Sciatic nerve (tissue), 2 donors: ENCODE measurements at regions not wholly inside any gene's neighbourhood (a gene's known extent, or its start where the extent isn't known, plus 50 kb on each side); places are given as distances from the start of the nearest gene placed in this dataset.
"Not testable (repeated sequence)": the region's sequence is repeated elsewhere in the genome, so short reads cannot be mapped to it uniquely, and the experiment has no call there.

Source experiments
- ATAC-seq: fragments of 200-7000 bp; cut with Tn5 transposase; one replicate; pipeline ENCODE4 v1.9.1; 2020; ENCODE audit warnings: mild to moderate bottlenecking, moderate library complexity
- DNase-seq: peaks from one replicate; pipeline ENCODE4 v3.0.0-alpha.2; 2020; ENCODE audit warnings: low spot score
- intact Hi-C: fragments of 100-400 bp; cut with DNase I; formaldehyde crosslinking; loops from one replicate; pipeline ENCODE4 v1.14.2; 2022
- donor health status: DM: no; HTN: no; CAD: no.
- donor health status: DM: no; HTN: no; CAD: no.

DNA sequence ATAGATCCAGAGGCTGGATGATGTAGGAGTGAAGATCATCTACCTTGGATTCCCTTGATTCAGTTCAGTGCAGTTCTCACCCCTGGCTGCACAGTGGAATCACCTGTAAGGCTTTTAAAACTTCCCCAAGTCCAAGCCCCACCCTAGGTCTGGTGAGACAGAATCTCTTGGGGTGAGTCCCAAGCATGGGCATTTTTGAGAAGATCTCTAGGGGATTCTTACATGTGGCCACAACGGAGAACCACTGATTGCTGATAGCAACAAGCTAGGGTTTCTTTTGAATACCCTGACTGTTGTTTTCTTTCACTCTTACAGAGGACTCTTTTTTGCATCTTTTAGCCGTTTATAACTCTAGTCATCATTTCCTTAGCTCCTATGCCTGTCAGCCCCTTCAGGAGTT, 204.9 kb upstream of the RASGRP1 start:
- intact Hi-C loops = no loop called here
- no peak for DNase-seq
- no peak for ATAC-seq

DNA sequence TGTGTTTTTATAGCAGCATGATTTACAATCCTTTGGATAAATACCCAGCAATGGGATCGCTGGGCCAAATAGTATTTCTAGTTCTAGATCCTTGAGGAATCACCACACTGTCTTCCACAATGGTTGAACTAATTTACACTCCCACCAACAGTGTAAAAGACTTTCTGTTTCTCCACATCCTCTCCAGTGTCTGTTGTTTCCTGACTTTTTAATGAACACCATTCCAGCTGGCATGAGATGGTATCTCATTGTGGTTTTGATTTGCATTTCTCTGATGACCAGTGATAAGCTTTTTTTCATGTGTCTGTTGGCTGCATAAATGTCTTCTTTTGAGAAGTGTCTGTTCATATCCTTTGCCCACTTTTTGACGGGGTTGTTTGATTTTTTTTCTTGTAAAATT, 209.5 kb upstream of the RASGRP1 start:
- ATAC-seq, DNase-seq, intact Hi-C loops: not testable (repeated sequence)

DNA sequence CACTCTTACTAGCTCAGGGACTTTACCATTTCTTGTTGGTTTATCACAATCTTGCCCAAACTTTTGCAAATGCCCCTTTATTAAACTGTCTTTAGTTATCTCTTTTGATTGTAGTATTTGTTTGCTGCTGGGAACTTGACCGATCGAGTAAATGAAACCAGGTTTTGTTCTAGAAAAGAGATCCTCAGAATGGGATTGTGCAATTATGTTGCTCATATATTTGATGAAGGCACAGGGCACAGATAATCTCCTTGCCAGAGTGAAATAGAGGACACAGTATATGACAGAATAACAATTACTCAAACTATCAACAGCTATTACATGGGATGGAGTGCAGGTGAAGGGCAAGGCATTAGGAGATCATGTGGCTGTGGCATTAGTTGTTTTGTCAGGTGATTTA, 216.6 kb upstream of the RASGRP1 start:
- DNase-seq (no peak), ATAC-seq (no peak)
- intact Hi-C loops = no loop called here

DNA sequence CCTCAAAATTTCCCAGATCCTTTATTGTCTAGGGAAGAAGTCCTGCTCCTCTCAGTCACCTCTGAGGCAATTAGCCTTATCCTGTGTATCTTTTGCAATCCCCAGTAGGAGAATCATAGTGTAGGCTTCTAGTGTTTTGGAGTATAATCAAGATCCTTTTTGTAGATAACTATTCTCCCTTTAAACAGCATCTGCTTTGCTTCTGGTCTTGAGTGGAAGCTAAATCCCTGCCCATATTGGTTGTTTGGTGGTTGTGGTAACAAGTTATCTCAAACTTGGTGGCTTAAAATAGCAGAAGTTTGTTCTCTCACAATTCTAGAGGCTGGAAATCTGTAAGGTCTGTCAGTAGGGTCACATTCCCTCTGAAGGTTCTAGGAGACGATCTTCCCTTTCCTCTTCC, 217.5 kb upstream of the RASGRP1 start:
- intact Hi-C loops = no loop called here
- ATAC-seq (no peak), DNase-seq (no peak)

DNA sequence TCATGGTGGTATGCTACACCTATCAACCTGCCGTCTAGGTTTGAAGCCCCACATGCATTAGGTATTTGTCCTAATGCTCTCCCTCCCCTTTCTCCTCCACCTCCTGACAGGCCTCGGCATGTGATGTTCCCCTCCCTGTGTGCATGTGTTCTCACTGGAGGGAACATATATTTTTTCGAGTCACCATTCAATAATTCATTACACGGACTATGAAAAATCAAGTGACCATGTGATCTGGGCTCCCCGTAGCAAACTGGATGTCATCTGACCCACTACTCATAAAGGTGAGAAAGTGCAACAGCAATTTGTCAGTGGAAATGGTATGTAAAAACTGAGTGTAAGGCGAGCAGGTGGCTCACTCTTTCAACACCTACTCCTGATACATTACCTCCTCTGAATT, 224.3 kb upstream of the RASGRP1 start:
- intact Hi-C loops = no loop called here
- no peak for ATAC-seq
- DNase-seq = no peak

DNA sequence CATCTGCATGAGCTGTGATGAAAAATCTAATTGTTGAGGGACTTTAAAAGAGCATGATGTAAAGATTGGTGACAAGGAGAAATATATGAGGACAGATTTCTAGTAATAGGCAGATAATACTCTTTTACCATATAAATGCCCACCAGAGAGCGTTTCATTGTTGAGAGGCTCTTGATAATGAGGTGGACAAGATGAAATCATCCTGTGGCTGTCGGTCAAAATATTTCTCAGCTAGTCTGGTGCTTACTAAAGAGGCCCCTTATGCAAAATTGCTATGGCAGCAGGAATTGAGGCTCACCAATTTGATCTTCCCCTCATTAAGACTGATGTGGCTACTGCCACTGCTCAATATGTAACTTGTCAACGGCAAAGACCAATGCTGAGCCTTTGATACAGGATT, 225.0 kb upstream of the RASGRP1 start:
- no peak for DNase-seq
- intact Hi-C loops = no loop called here
- ATAC-seq = no peak

DNA sequence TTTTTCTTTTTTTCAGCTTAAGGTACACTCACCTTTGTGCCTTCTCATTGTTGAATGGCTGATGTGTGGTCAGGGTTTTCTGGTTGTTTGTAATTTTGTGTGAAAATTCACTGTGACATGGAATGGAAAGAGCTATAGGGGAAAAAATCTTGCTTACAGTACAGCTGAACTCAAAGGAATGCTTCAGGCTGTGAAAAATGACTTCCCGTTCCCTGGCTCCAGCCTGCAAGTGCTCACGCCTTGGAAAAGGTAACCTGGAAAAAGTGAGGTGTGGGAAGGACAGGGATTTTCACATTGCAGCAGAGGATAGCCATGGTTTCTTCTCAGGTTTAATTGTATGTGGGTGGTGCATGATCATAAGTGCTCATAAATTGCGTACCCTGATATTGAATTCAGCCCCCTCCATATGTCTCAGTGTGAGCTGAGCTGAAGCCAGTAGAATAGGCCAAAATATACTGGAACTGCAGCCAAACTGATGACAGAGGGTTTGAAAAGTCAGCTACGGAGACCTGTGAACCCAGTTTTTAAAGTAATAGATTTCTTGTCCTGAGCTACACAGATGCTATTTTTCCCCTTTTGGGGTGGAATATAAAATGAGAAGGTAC, 228.7 kb upstream of the RASGRP1 start:
- ATAC-seq (no peak), DNase-seq (no peak)
- intact Hi-C loops = no loop called here

DNA sequence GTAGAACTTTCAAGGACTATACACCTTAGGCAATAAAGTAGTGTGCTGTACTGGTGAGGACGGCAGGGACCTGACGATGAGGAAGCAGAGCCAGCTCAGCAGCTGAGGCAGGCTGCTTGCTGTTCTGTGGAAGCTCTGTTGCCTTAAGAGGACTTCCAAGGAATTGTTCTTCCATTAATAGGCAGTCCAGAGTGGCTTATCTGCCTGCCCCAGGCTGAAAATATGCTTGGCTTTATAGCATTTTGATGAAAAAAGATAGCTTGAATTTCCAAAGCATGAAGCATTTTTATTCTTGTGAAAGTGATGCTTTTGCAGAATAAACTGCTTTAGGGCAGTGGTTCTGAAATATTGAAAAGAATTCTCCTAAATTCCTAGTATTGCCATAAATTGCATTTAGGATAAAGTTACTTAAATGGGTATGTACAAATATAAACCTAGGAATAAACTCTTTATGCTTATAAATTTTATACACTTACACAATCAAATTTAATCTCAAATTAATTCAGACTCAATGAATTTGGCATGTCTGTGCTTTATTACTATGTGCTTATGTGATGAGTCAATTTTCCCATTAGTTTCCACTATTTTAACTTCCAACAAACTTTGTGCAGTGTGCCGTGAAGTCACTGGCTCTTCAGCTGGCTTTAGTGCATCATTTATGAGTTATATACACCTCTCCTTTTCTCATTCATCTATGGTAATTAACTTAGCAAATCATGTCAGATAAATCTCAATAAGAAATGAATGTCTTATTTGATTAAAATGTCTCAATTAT, 231.0 kb upstream of the RASGRP1 start:
- DNase-seq (no peak), ATAC-seq (no peak)
- intact Hi-C loops = no loop called here

DNA sequence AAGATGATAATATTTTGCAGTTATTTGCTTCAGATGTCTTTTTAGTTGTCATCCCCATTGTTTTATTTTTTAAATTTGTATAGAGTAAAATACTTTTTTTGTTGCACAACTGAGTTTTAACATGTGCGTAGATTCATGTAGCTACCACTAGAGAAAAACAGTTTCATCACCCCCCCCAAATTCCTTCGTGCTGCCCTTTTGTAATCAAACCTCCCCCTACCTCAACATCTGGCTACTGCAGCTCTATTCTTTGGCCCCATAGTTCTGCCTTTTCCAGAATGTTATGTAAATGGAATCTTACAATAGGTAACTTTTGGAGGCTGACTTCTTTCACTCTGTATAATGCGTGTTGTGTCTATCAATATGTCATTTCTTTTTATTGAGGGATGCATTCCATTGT, 232.0 kb upstream of the RASGRP1 start:
- intact Hi-C loops = no loop called here
- DNase-seq (no peak), ATAC-seq (no peak)

DNA sequence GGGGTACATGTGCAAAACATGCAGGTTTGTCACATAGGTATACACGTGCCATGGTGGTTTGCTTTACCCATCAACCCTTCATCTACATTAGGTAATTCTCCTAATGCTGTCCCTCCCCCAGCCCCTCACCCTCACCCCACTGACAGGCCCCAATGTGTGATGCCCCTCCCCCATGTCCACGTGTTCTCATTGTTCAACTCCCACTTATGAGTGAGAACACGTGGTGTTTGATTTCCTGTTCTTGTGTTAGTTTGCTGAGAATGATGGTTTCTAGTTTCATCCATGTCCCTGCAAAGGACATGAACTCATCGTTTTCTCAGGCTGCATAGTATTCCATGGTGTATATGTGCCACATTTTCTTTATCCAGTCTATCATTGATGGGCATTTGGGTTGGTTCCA, 232.9 kb upstream of the RASGRP1 start:
- ATAC-seq, intact Hi-C loops: not testable (repeated sequence)

DNA sequence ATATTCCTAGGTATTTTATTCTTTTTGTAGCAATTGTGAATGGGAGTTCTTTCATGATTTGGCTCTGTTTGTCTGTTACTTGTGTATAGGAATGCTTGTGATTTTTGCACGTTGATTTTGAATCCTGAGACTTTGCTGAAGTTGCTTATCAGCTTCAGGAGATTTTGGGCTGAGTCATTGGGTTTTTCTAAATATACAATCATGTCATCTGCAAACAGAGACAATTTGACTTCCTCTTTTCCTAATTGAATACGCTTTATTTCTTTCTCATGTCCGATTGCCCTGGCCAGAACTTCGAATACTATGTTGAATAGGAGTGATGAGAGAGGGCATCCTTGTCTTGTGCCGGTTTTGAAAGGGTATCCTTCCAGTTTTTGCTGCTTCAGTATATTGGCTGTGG, 234.6 kb upstream of the RASGRP1 start:
- DNase-seq, ATAC-seq, intact Hi-C loops: not testable (repeated sequence)

More for the DNA sequence above, 232.9 kb upstream of the RASGRP1 start:
- not testable (repeated sequence) for DNase-seq

DNA sequence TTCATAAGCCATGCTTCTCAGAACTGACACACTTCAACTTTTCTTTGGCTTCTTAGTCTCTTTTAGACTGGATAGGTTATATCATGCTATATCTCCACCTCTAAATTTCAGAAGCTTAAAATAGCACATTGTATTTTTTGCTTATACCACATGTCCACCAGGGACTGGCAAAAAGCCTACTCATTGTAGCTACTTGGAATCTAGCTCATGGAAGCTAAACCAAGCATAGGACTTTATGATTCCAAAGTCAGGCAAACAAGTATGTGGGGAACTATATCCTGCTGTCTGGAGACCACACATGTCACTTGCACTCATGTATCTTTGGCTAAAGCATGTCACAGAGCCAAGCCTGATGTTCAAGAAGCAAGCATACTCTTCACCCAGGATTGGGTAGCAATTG, 245.0 kb upstream of the RASGRP1 start:
- DNase-seq (no peak), ATAC-seq (no peak)
- intact Hi-C loops = no loop called here

DNA sequence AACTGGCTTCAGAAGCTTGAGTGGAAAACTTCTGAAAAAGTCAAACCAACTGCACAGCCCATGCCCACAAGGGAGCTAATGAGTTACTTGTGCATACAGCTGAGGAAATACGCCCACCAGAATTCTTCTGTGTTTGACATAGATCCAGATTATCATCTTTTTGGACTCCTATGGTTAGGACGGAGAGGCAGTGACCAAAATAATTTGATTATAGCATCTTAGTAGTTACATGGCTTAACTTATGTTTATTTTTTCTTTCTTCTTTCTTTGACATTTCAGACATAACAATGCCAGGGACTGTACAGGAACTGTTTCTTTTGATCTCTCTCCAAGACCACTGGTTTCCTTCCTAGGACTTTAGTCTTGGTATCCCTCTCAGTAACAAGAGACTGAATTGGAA, 246.1 kb upstream of the RASGRP1 start:
- intact Hi-C loops = no loop called here
- ATAC-seq = no peak
- DNase-seq = no peak

DNA sequence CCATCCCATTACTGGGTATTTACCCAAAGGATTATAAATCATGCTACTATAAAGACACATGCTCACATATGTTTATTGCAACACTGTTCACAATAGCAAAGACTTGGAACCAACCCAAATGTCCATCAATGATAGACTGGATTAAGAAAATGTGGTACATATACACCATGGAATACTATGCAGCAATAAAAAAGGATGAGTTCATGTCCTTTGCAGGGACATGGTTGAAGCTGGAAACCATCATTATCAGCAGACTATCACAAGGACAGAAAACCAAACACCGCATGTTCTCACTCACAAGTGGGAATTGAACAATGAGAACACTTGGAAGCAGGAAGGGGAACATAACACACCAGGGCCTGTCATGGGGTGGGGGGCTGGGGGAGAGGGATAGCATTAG, 249.6 kb upstream of the RASGRP1 start:
- ATAC-seq, intact Hi-C loops, DNase-seq: not testable (repeated sequence)

DNA sequence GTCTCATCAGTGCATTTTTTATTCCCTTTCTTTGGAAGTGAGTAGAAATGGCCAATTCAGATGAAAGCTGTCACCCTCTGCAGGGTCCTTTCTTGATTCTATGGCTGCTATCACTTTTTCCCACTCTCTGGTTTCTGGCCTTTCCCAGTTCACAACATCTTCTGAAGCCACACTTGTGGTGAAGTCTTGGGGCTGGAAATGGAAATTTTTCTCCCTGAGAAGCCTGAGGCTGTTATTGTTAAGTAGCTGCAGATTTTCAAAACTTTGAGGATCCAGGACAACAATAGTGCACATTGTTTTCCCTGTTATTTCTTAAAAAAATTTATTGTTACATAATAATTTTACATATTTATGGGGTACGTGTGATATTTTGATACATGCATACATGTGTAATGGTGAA, 250.3 kb upstream of the RASGRP1 start:
- intact Hi-C loops = no loop called here
- DNase-seq (no peak), ATAC-seq (no peak)

DNA sequence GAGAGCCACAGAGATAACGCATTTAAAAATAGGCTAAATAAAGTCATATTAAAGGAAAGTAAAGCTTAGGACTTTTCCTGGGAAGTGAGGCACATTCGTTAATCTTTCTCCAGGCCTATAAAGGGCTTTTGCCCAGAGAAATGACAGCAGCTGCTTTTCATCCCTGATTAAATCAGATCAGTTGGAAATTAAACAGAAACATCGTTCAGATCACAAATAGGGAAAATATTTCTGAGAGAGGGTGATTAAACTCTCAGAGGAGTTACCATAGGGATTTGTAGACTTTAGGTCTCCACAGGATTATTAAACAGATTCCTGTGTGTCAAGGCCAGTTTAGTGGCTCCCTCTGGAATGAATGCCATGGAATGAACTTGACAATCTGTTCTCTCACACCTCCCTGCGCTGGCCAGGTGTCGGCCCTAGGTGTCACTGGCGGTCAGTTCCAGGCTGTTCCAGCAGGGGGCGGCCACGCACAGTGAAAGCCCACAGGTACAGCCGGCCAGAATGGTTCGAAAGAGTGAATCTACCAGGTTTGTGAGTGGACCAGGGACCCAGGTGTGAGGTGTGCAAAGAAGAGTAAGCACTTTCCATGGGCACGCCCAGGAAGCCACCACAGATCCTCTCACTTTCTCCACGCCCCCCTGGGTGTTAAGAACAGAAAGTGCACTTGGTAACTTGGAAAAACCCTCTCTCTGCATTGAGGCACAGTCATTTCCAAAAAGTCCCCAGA, 253.0 kb upstream of the RASGRP1 start:
- DNase-seq (peak; percentile 89), ATAC-seq (peak; percentile 95)
- intact Hi-C loops = no loop called here

DNA sequence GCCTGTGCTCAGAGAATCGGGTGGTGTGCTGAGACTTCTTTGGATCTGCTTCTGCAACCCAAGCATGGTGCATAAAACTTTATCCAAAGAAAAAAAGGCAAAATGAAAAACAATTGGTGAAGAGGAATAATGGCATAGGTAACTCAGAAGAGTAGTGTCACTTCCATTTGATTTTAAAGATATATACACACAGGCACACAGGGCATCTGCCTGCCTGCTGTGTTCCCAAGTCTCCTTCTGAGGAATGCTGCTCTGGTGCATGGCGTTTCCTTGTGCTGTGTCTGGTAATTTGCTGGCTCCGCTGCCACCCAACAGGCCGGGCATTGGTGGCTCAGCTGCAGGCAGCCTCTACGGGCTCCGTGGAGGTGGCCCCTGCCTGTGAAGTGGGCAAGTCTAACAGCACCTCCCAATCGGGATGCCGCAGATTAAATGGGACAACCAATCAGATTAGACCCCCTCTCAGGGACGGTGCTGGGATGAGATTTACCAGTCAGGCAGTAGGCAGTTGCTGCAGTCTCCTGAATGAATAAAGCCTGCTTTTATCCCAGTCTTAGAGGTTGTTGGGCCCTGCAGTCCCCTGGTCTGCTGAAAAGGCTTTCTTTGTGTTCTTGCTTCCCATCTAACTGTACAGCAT, 253.7 kb upstream of the RASGRP1 start:
- no peak for DNase-seq
- peak; percentile 15 for ATAC-seq
- intact Hi-C loops = no loop called here

DNA sequence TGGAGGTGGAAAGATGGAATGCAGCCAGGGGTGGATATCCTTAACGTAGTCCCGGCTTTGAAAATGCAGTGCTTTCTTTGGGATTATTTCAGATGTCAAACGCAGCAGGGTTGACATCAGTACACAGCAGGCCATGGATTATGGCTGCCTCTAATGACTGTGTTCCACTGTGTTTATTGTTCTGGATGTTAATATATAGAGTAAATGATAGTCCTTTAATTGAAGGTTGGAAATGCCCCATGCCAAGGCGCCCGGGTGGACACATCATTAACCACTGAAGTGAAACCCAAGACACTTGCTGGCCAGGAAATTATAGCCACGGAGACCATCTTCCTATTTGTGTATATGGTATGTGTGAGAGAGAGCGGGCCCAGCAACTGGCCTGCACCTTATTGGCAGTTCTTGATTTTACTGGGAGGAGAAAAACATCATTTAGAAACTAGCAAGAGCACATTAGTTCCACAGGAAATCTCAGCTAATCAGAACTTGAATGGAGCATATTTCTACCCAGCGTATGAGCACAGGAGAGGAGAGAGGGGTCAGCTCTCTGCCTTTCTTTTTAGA, 254.9 kb upstream of the RASGRP1 start:
- no peak for ATAC-seq
- intact Hi-C loops = no loop called here
- DNase-seq = no peak

DNA sequence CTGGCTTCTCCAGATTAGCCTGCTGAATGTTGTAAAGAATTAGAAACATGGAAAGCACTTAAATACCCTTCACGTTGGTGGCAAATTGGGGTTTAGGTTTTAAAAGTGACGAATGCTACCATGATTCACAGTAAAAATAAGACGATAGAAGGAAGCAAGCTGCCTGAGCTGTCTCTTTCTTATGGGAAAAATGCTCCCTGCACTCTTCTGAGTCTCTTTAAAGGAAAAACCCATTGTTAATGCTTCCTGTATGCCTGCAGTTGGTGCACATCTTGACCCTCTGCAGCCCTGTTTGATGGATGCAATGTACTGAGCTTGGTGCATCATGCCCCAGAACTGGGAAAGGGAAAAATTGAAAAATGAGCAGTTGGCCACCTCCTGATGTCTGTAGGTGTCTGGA, 258.6 kb upstream of the RASGRP1 start:
- no peak for DNase-seq
- intact Hi-C loops = no loop called here
- ATAC-seq = no peak
